Mesothelial cell of epicardium (in vitro differentiated cells): ENCODE measurements at regions not wholly inside any gene's neighbourhood (a gene's known extent, or its start where the extent isn't known, plus 50 kb on each side); places are given as distances from the start of the nearest gene placed in this dataset.
"Not testable (repeated sequence)": the region's sequence is repeated elsewhere in the genome, so short reads cannot be mapped to it uniquely, and the experiment has no call there.

Experiments
- DNase-seq, 2 experiments: peaks; one replicate each; pipeline ENCODE4 v3.0.0; 2021; ENCODE audit warnings: low spot score in 2 of 2; ENCODE audit not compliant: unreplicated experiment in 2 of 2
- H3K27ac Mint-ChIP-seq: 2 replicates; pipeline ENCODE4 v1.8.0; 2021; ENCODE audit warnings: mixed read lengths
- H3K27me3 Mint-ChIP-seq: 2 replicates; pipeline ENCODE4 v1.8.0; 2021; ENCODE audit warnings: low read depth, mixed read lengths
- H3K36me3 Mint-ChIP-seq: 2 replicates; pipeline ENCODE4 v1.8.0; 2021; ENCODE audit warnings: mixed read lengths
- H3K4me1 Mint-ChIP-seq: 2 replicates; pipeline ENCODE4 v1.8.0; 2021; ENCODE audit warnings: mixed read lengths
- H3K4me3 Mint-ChIP-seq: 2 replicates; pipeline ENCODE4 v1.8.0; 2021; ENCODE audit warnings: mild to moderate bottlenecking, moderate library complexity, mixed read lengths
- H3K9me3 Mint-ChIP-seq: 2 replicates; pipeline ENCODE4 v1.8.0; 2021; ENCODE audit warnings: mixed read lengths
- CTCF ChIP-seq: fragments of 200-600 bp; sonication (generic); IDR thresholded peaks from one replicate; pipeline ENCODE4 v1.5.0; 2021; ENCODE audit warnings: antibody characterized with exemption; ENCODE audit not compliant: unreplicated experiment

- no peak for DNase-seq
- Mint-ChIP-seq H3K36me3 (no peaks in the 10 kb centered on the region), H3K9me3 (no peaks in the 10 kb centered on the region), H3K4me3 (no peak overlapping the region), H3K27me3 (no peaks in the 10 kb centered on the region), H3K27ac (no peak overlapping the region), H3K4me1 (peaks cover 7% of the 10 kb centered on the region)
- TF ChIP-seq CTCF, result no peak
These were observed 352.1 kb upstream of the CD180 start for GRCh38 chr5:67548520-67549295.

GRCh38 chr5:67547682-67548081 lies 351.1 kb upstream of the CD180 start:
- DNase-seq, result no peak
- H3K4me3 Mint-ChIP-seq, result no peak overlapping the region
- H3K36me3 Mint-ChIP-seq, result no peaks in the 10 kb centered on the region
- no peaks in the 10 kb centered on the region for H3K27me3 Mint-ChIP-seq
- H3K9me3 Mint-ChIP-seq, result no peaks in the 10 kb centered on the region
- no peak overlapping the region for H3K27ac Mint-ChIP-seq
- TF ChIP-seq CTCF, result no peak
- H3K4me1 Mint-ChIP-seq, result peaks cover 5% of the 10 kb centered on the region

GRCh38 chr5:67544942-67545341 lies 348.3 kb upstream of the CD180 start:
- H3K4me3 Mint-ChIP-seq, H3K36me3 Mint-ChIP-seq, H3K27ac Mint-ChIP-seq, H3K27me3 Mint-ChIP-seq, DNase-seq, H3K9me3 Mint-ChIP-seq, H3K4me1 Mint-ChIP-seq: not testable (repeated sequence)

- DNase-seq, result no peak
- Mint-ChIP-seq H3K27me3 (no peaks in the 10 kb centered on the region), H3K4me1 (no peaks in the 10 kb centered on the region), H3K9me3 (no peaks in the 10 kb centered on the region), H3K4me3 (no peak overlapping the region), H3K27ac (no peak overlapping the region), H3K36me3 (no peaks in the 10 kb centered on the region)
- no peak for TF ChIP-seq CTCF
These were observed 347.2 kb upstream of the CD180 start for GRCh38 chr5:67543720-67544270.

- H3K9me3 Mint-ChIP-seq, result no peaks in the 10 kb centered on the region
These were observed 345.9 kb upstream of the CD180 start for GRCh38 chr5:67542479-67542878.

More at GRCh38 chr5:67542479-67542878, 345.9 kb upstream of the CD180 start:
- Mint-ChIP-seq H3K4me3 (no peak overlapping the region), H3K4me1 (no peaks in the 10 kb centered on the region), H3K36me3 (no peaks in the 10 kb centered on the region), H3K27ac (no peak overlapping the region), H3K27me3 (no peaks in the 10 kb centered on the region)
- DNase-seq, result no peak
- no peak for TF ChIP-seq CTCF
